SK-N-SH treated with all-trans-retinoic acid at 6 μM for 48 hours (cell line): ENCODE measurements at regions not wholly inside any gene's neighbourhood (a gene's known extent, or its start where the extent isn't known, plus 50 kb on each side); places are given as distances from the start of the nearest gene placed in this dataset.

Source experiments
- ATAC-seq: fragments of 200-7000 bp; cut with Tn5 transposase; 3 replicates; pipeline ENCODE4 v1.9.1; 2020; ENCODE audit warnings: mild to moderate bottlenecking, moderate library complexity
- ESRRG ChIP-seq: fragments of 250-450 bp; sonication (Bioruptor Pico); IDR thresholded peaks from 2 replicates; pipeline ENCODE4 v1.6.1; 2021; ENCODE audit warnings: mild to moderate bottlenecking
- GLIS3 ChIP-seq: fragments of 250-450 bp; sonication (Bioruptor Pico); IDR thresholded peaks from 2 replicates; pipeline ENCODE4 v1.5.0; 2020; ENCODE audit warnings: mild to moderate bottlenecking, moderate library complexity
- ISL1 ChIP-seq: fragments of 250-450 bp; sonication (Bioruptor Pico); IDR thresholded peaks from 2 replicates; pipeline ENCODE4 v2.1.2; 2022; ENCODE audit warnings: mild to moderate bottlenecking, moderate library complexity
- OSR1 ChIP-seq: fragments of 250-450 bp; sonication (Bioruptor Pico); IDR thresholded peaks from 2 replicates; pipeline ENCODE4 v1.8.0; 2022; ENCODE audit warnings: moderate library complexity, mild to moderate bottlenecking, inconsistent platforms
- PATZ1 ChIP-seq: fragments of 250-450 bp; sonication (Bioruptor Pico); IDR thresholded peaks from 2 replicates; pipeline ENCODE4 v1.8.0; 2020; ENCODE audit warnings: mild to moderate bottlenecking, moderate library complexity, borderline replicate concordance
- PPARA ChIP-seq: fragments of 250-450 bp; sonication (Bioruptor Pico); IDR thresholded peaks from 2 replicates; pipeline ENCODE4 v1.5.0; 2020; ENCODE audit warnings: mild to moderate bottlenecking, borderline replicate concordance
- RARB ChIP-seq: fragments of 250-450 bp; sonication (Bioruptor Pico); IDR thresholded peaks from 2 replicates; pipeline ENCODE4 v1.8.0; 2021; ENCODE audit warnings: mild to moderate bottlenecking, moderate library complexity
- SNAI2 ChIP-seq: fragments of 250-450 bp; sonication (Bioruptor Pico); IDR thresholded peaks from 2 replicates; pipeline ENCODE4 v1.5.0; 2020; ENCODE audit warnings: mild to moderate bottlenecking, moderate library complexity
- TCF4 ChIP-seq: fragments of 250-450 bp; sonication (Bioruptor Pico); IDR thresholded peaks from 2 replicates; pipeline ENCODE4 v1.8.0; 2021; ENCODE audit warnings: mild to moderate bottlenecking, moderate library complexity, borderline replicate concordance
- TOX ChIP-seq: fragments of 250-450 bp; sonication (Bioruptor Pico); IDR thresholded peaks from 2 replicates; pipeline ENCODE4 v1.8.0; 2021; ENCODE audit warnings: mild to moderate bottlenecking, moderate library complexity, borderline replicate concordance
- TSHZ2 ChIP-seq: fragments of 250-450 bp; sonication (Bioruptor Pico); IDR thresholded peaks from 2 replicates; pipeline ENCODE4 v1.5.0; 2020; ENCODE audit warnings: mild to moderate bottlenecking, moderate library complexity
- ZC3H10 ChIP-seq: fragments of 250-450 bp; sonication (Bioruptor Pico); IDR thresholded peaks from 2 replicates; pipeline ENCODE4 v1.5.1; 2021; ENCODE audit warnings: mild to moderate bottlenecking, moderate library complexity
- ZFP3 ChIP-seq: fragments of 250-450 bp; sonication (Bioruptor Pico); IDR thresholded peaks from 2 replicates; pipeline ENCODE4 v1.5.0; 2020; ENCODE audit warnings: mild to moderate bottlenecking, moderate library complexity
- ZFP30 ChIP-seq: fragments of 450-650 bp; formaldehyde crosslinking; IDR thresholded peaks from 2 replicates; pipeline ENCODE4 v1.5.0; 2022; ENCODE audit warnings: mild to moderate bottlenecking, moderate library complexity
- ZNF565 ChIP-seq: fragments of 450-650 bp; formaldehyde crosslinking; conservative IDR thresholded peaks from 2 replicates; pipeline ENCODE4 v1.5.0; 2020; ENCODE audit warnings: low read depth, mild to moderate bottlenecking, moderate library complexity
- ZNF70 ChIP-seq: fragments of 450-650 bp; formaldehyde crosslinking; IDR thresholded peaks from 2 replicates; pipeline ENCODE4 v1.5.0; 2020; ENCODE audit warnings: mild to moderate bottlenecking, moderate library complexity
- ZNF8 ChIP-seq: fragments of 450-650 bp; formaldehyde crosslinking; IDR thresholded peaks from 2 replicates; pipeline ENCODE4 v1.5.0; 2020; ENCODE audit warnings: mild to moderate bottlenecking, moderate library complexity
- TF ChIP-seq, protein P1 (sequence below): fragments of 250-450 bp; sonication (Bioruptor Pico); IDR thresholded peaks from 2 replicates; pipeline ENCODE4 v1.5.1; 2020; ENCODE audit warnings: low read depth, mild to moderate bottlenecking, moderate library complexity
- TF ChIP-seq, protein P2 (sequence below): fragments of 250-450 bp; sonication (Bioruptor Pico); IDR thresholded peaks from 2 replicates; pipeline ENCODE4 v1.5.1; 2021; ENCODE audit warnings: mild to moderate bottlenecking, moderate library complexity

GRCh38 chr7:15828881-15829280 lies 142.4 kb upstream of the MEOX2 start:
- TF ChIP-seq ZC3H10 (CRISPR knock-in tag) (no peak), TSHZ2 (CRISPR knock-in tag) (no peak), ZNF8 (CRISPR knock-in tag) (no peak), GLIS3 (CRISPR knock-in tag) (no peak), SNAI2 (CRISPR knock-in tag) (no peak)
- TF ChIP-seq, all 23 proteins: peak for 0
- ATAC-seq = no peak

- no peak for TF ChIP-seq TCF4 (CRISPR knock-in tag)
- TF ChIP-seq ZNF70 (CRISPR knock-in tag) = no peak
- TF ChIP-seq, protein P1, sequence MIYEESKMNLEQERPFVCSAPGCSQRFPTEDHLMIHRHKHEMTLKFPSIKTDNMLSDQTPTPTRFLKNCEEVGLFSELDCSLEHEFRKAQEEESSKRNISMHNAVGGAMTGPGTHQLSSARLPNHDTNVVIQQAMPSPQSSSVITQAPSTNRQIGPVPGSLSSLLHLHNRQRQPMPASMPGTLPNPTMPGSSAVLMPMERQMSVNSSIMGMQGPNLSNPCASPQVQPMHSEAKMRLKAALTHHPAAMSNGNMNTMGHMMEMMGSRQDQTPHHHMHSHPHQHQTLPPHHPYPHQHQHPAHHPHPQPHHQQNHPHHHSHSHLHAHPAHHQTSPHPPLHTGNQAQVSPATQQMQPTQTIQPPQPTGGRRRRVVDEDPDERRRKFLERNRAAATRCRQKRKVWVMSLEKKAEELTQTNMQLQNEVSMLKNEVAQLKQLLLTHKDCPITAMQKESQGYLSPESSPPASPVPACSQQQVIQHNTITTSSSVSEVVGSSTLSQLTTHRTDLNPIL (CRISPR knock-in tag) = no peak
- TF ChIP-seq PPARA (CRISPR knock-in tag) = no peak
- no peak for TF ChIP-seq TSHZ2 (CRISPR knock-in tag)
- TF ChIP-seq TOX (CRISPR knock-in tag) = no peak
- no peak for TF ChIP-seq ZFP3 (CRISPR knock-in tag)
- no peak for ATAC-seq
These were observed 135.3 kb upstream of the MEOX2 start for GRCh38 chr7:15821484-15822427.

DNA sequence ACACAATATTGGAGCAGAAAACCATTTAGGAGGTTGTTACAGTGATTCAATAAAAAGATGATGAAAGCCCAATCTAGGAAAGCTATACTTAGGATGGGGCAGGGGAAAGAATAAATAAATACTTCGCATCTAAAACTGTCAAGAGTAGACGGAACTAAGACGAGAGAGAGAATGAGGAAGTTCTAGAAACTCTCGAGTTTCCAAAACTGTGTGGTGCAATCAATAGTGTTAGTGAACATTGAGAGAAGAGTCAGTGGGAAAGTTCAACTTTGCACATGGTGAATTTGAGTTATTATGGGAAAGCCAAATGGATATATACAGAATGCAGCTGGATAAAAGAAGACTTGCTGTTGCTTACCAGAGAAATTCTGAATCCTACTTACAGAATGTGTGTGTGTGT lies 133.8 kb upstream of the MEOX2 start:
- no peak for ATAC-seq
- no peak for TF ChIP-seq GLIS3 (CRISPR knock-in tag)
- no peak for TF ChIP-seq ZNF8 (CRISPR knock-in tag)
- TF ChIP-seq, protein P1 (CRISPR knock-in tag) = no peak
- no peak for TF ChIP-seq RARB (CRISPR knock-in tag)

- no peak for TF ChIP-seq ZFP30
These were observed 130.4 kb upstream of the MEOX2 start for GRCh38 chr7:15816835-15817426.

DNA sequence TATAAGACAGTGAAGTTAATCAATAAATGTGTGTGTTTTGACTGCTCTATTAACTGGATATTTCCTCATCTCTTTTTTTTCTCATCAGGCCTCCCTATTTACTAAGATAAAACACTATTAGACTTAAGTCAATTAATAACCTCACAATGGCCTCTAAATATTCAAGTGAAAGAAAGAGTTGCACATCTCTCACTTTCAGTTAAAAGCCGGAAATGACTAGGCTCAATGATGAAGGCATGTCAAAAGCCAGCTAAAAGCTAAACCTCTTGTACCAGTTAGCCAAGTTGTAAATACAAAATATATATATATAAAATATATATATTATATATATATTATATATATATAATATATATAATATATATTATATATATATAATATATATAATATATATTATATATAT lies 127.0 kb upstream of the MEOX2 start:
- ATAC-seq = no peak
- TF ChIP-seq ISL1 (CRISPR knock-in tag) (no peak), PATZ1 (CRISPR knock-in tag) (no peak), GLIS3 (CRISPR knock-in tag) (no peak), ZC3H10 (CRISPR knock-in tag) (no peak), ZFP3 (CRISPR knock-in tag) (no peak), ZNF565 (no peak), ESRRG (CRISPR knock-in tag) (no peak), ZNF8 (CRISPR knock-in tag) (no peak), ZNF70 (CRISPR knock-in tag) (no peak), OSR1 (CRISPR knock-in tag) (no peak)
- TF ChIP-seq, protein P2, sequence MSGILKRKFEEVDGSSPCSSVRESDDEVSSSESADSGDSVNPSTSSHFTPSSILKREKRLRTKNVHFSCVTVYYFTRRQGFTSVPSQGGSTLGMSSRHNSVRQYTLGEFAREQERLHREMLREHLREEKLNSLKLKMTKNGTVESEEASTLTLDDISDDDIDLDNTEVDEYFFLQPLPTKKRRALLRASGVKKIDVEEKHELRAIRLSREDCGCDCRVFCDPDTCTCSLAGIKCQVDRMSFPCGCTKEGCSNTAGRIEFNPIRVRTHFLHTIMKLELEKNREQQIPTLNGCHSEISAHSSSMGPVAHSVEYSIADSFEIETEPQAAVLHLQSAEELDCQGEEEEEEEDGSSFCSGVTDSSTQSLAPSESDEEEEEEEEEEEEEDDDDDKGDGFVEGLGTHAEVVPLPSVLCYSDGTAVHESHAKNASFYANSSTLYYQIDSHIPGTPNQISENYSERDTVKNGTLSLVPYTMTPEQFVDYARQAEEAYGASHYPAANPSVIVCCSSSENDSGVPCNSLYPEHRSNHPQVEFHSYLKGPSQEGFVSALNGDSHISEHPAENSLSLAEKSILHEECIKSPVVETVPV (CRISPR knock-in tag) = no peak
- TF ChIP-seq, protein P1 (CRISPR knock-in tag) = no peak

More at GRCh38 chr7:15816835-15817426, 130.4 kb upstream of the MEOX2 start:
- no peak for ATAC-seq
